HepG2 (cell line): ENCODE measurements at regions not wholly inside any gene's neighbourhood (a gene's known extent, or its start where the extent isn't known, plus 50 kb on each side); places are given as distances from the start of the nearest gene placed in this dataset.

ENCODE experiments used
- FOXA3 ChIP-seq: IDR thresholded peaks from 2 replicates; pipeline ENCODE4 v1.6.1; 2016; ENCODE audit warnings: missing genetic modification reagents, missing compliant biosample characterization
- MAFK ChIP-seq, 2 experiments: IDR thresholded peaks in 1 of 2; conservative IDR thresholded peaks in 1 of 2; 2 replicates each; pipeline ENCODE4 v1.6.1; 2011; ENCODE audit warnings: improper control_type of control experiment in 2 of 2, low read length in 2 of 2
- MIER3 ChIP-seq: IDR thresholded peaks from 2 replicates; pipeline ENCODE4 v1.6.1; 2016; ENCODE audit warnings: missing compliant biosample characterization, borderline replicate concordance
- MXI1 ChIP-seq: IDR thresholded peaks from 3 replicates; pipeline ENCODE4 v1.6.1; 2012; ENCODE audit warnings: low read depth, low read length, inconsistent platforms, borderline replicate concordance
- MYC ChIP-seq: sonication (generic); formaldehyde crosslinking; IDR thresholded peaks from 2 replicates; pipeline ENCODE4 v1.9.0; 2021; ENCODE audit warnings: missing genetic modification reagents, borderline replicate concordance
- NRL ChIP-seq: sonication (generic); formaldehyde crosslinking; IDR thresholded peaks from 2 replicates; pipeline ENCODE4 v1.5.0; 2020; ENCODE audit warnings: missing genetic modification reagents, mild to moderate bottlenecking, moderate library complexity, borderline replicate concordance
- PLRG1 ChIP-seq: fragments of 450-650 bp; conservative IDR thresholded peaks from 2 replicates; pipeline ENCODE4 v1.6.1; 2016
- TAF1 ChIP-seq: sonication (generic); formaldehyde crosslinking; IDR thresholded peaks from 2 replicates; pipeline ENCODE4 v1.4.0; 2020; ENCODE audit warnings: missing genetic modification reagents
- TEAD3 ChIP-seq: optimal IDR thresholded peaks from 2 replicates; pipeline ENCODE3; 2016; ENCODE audit warnings: borderline replicate concordance
- ZBTB20 ChIP-seq: sonication (generic); formaldehyde crosslinking; IDR thresholded peaks from 2 replicates; pipeline ENCODE4 v1.8.1; 2023; ENCODE audit warnings: missing genetic modification reagents, low read depth, mild to moderate bottlenecking, borderline replicate concordance
- ZNF160 ChIP-seq: sonication (generic); formaldehyde crosslinking; IDR thresholded peaks from 2 replicates; pipeline ENCODE4 v1.8.0; 2022; ENCODE audit warnings: mild to moderate bottlenecking, inconsistent platforms, missing genetic modification reagents
- ZNF292 ChIP-seq: sonication (generic); formaldehyde crosslinking; IDR thresholded peaks from 2 replicates; pipeline ENCODE4 v1.8.1; 2022; ENCODE audit warnings: mild to moderate bottlenecking, low read depth, missing genetic modification reagents, borderline replicate concordance
- ZNF431 ChIP-seq: sonication (generic); formaldehyde crosslinking; IDR thresholded peaks from 2 replicates; pipeline ENCODE4 v1.9.0; 2022; ENCODE audit warnings: missing genetic modification reagents, low read depth, mild to moderate bottlenecking, borderline replicate concordance
- ZNF619 ChIP-seq: sonication (generic); formaldehyde crosslinking; IDR thresholded peaks from 2 replicates; pipeline ENCODE4 v1.4.0; 2020; ENCODE audit warnings: mild to moderate bottlenecking, missing genetic modification reagents
- ZNF713 ChIP-seq: sonication (generic); formaldehyde crosslinking; IDR thresholded peaks from 2 replicates; pipeline ENCODE4 v1.4.0; 2020; ENCODE audit warnings: mild to moderate bottlenecking, missing genetic modification reagents
- TF ChIP-seq, protein P1 (sequence below): sonication (generic); formaldehyde crosslinking; conservative IDR thresholded peaks from 2 replicates; pipeline ENCODE4 v1.8.0; 2022; ENCODE audit warnings: missing genetic modification reagents
- TF ChIP-seq, protein P2 (sequence below): sonication (generic); formaldehyde crosslinking; IDR thresholded peaks from 2 replicates; pipeline ENCODE4 v1.4.0; 2020; ENCODE audit warnings: missing genetic modification reagents, low read depth, mild to moderate bottlenecking, borderline replicate concordance
- TF ChIP-seq, protein P3 (sequence below): IDR thresholded peaks from 2 replicates; pipeline ENCODE4 v1.6.1; 2016; ENCODE audit warnings: mild to moderate bottlenecking
- TF ChIP-seq, protein P4 (sequence below): sonication (generic); formaldehyde crosslinking; IDR thresholded peaks from 2 replicates; pipeline ENCODE4 v1.5.0; 2020; ENCODE audit warnings: mild to moderate bottlenecking, low read depth, missing genetic modification reagents, borderline replicate concordance
- TF ChIP-seq, protein P5 (sequence below): sonication (generic); formaldehyde crosslinking; IDR thresholded peaks from 2 replicates; pipeline ENCODE4 v1.4.0; 2020; ENCODE audit warnings: missing genetic modification reagents
- TF ChIP-seq, protein P6 (sequence below): sonication (generic); formaldehyde crosslinking; IDR thresholded peaks from 2 replicates; pipeline ENCODE4 v1.4.0; 2020; ENCODE audit warnings: missing genetic modification reagents

- TF ChIP-seq ZBTB20 (CRISPR knock-in tag): peak; percentile 70; the same call in 1 of the 2 replicates
- TF ChIP-seq, protein P1, sequence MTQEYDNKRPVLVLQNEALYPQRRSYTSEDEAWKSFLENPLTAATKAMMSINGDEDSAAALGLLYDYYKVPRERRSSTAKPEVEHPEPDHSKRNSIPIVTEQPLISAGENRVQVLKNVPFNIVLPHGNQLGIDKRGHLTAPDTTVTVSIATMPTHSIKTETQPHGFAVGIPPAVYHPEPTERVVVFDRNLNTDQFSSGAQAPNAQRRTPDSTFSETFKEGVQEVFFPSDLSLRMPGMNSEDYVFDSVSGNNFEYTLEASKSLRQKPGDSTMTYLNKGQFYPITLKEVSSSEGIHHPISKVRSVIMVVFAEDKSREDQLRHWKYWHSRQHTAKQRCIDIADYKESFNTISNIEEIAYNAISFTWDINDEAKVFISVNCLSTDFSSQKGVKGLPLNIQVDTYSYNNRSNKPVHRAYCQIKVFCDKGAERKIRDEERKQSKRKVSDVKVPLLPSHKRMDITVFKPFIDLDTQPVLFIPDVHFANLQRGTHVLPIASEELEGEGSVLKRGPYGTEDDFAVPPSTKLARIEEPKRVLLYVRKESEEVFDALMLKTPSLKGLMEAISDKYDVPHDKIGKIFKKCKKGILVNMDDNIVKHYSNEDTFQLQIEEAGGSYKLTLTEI (CRISPR knock-in tag): no peak
- TF ChIP-seq ZNF619 (CRISPR knock-in tag): peak; percentile 91; the same call in 1 of the 2 replicates
- TF ChIP-seq, protein P2, sequence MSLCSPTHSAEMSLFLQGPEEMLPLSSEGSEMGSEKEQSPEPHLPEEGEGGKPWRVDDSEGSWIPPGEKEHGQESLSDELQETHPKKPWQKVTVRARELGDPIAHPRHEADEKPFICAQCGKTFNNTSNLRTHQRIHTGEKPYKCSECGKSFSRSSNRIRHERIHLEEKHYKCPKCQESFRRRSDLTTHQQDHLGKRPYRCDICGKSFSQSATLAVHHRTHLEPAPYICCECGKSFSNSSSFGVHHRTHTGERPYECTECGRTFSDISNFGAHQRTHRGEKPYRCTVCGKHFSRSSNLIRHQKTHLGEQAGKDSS: peak; percentile 95
- TF ChIP-seq FOXA3 (CRISPR knock-in tag): peak; percentile 96
- TF ChIP-seq, protein P3, sequence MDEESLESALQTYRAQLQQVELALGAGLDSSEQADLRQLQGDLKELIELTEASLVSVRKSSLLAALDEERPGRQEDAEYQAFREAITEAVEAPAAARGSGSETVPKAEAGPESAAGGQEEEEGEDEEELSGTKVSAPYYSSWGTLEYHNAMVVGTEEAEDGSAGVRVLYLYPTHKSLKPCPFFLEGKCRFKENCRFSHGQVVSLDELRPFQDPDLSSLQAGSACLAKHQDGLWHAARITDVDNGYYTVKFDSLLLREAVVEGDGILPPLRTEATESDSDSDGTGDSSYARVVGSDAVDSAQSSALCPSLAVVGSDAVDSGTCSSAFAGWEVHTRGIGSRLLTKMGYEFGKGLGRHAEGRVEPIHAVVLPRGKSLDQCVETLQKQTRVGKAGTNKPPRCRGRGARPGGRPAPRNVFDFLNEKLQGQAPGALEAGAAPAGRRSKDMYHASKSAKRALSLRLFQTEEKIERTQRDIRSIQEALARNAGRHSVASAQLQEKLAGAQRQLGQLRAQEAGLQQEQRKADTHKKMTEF (CRISPR knock-in tag): peak; percentile 98
- TF ChIP-seq ZNF160 (CRISPR knock-in tag): peak; percentile 83; the same call in 1 of the 2 replicates
- peak; percentile 84 for TF ChIP-seq MYC (CRISPR knock-in tag)
- TF ChIP-seq NRL: no peak
- TF ChIP-seq, protein P4, sequence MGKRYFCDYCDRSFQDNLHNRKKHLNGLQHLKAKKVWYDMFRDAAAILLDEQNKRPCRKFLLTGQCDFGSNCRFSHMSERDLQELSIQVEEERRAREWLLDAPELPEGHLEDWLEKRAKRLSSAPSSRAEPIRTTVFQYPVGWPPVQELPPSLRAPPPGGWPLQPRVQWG (CRISPR knock-in tag): no peak
- TF ChIP-seq ZNF431 (CRISPR knock-in tag): peak; percentile 40; the same call in 1 of the 2 replicates
- peak; percentile 89; the same call in 2 of the 3 replicates for TF ChIP-seq MXI1
- TF ChIP-seq, protein P5, sequence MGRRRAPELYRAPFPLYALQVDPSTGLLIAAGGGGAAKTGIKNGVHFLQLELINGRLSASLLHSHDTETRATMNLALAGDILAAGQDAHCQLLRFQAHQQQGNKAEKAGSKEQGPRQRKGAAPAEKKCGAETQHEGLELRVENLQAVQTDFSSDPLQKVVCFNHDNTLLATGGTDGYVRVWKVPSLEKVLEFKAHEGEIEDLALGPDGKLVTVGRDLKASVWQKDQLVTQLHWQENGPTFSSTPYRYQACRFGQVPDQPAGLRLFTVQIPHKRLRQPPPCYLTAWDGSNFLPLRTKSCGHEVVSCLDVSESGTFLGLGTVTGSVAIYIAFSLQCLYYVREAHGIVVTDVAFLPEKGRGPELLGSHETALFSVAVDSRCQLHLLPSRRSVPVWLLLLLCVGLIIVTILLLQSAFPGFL (CRISPR knock-in tag): no peak
- TF ChIP-seq PLRG1: no peak
- TF ChIP-seq MAFK (conservative IDR thresholded peaks at IDR 0.05 in 1 of 2, IDR thresholded peaks at IDR 0.05 in 1 of 2; ENCODE audit: low read length in 2 of 2): peak; percentile 43 to 46
- TF ChIP-seq ZNF292: peak; percentile 89
- TF ChIP-seq TEAD3 (CRISPR knock-in tag): peak; percentile 88
- peak; percentile 11; the same call in 1 of the 2 replicates for TF ChIP-seq ZNF713 (CRISPR knock-in tag)
- TF ChIP-seq, protein P6, sequence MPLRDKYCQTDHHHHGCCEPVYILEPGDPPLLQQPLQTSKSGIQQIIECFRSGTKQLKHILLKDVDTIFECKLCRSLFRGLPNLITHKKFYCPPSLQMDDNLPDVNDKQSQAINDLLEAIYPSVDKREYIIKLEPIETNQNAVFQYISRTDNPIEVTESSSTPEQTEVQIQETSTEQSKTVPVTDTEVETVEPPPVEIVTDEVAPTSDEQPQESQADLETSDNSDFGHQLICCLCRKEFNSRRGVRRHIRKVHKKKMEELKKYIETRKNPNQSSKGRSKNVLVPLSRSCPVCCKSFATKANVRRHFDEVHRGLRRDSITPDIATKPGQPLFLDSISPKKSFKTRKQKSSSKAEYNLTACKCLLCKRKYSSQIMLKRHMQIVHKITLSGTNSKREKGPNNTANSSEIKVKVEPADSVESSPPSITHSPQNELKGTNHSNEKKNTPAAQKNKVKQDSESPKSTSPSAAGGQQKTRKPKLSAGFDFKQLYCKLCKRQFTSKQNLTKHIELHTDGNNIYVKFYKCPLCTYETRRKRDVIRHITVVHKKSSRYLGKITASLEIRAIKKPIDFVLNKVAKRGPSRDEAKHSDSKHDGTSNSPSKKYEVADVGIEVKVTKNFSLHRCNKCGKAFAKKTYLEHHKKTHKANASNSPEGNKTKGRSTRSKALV (CRISPR knock-in tag): peak; percentile 92
- peak; percentile 62; the same call in 1 of the 2 replicates for TF ChIP-seq TAF1 (CRISPR knock-in tag)
- peak; percentile 98; the same call in 1 of the 2 replicates for TF ChIP-seq MIER3 (CRISPR knock-in tag)
Observed at GRCh38 chr2:8125741-8126711, 555.8 kb upstream of the ID2 start (continued).
